GM12878 (cell line): ENCODE measurements at regions not wholly inside any gene's neighbourhood (a gene's known extent, or its start where the extent isn't known, plus 50 kb on each side); places are given as distances from the start of the nearest gene placed in this dataset.

ENCODE experiments used
- ATAC-seq: fragments of 200-7000 bp; cut with Tn5 transposase; 3 replicates; pipeline ENCODE4 v1.9.1; 2020; ENCODE audit warnings: mild to moderate bottlenecking, moderate library complexity
- BruUV-seq: library from RNA; stranded (reverse); fragments of 400-500 nt; replicated peaks from 2 replicates; lab custom pipeline; 2021; lab: Mats Ljungman, UMichigan
- CTCF ChIA-PET: fragments of 300-600 bp; sonication (Branson Sonifier 250); formaldehyde crosslinking; extraction: SDS; loops from one replicate; lab custom pipeline; 2021; ENCODE audit warnings: inconsistent platforms; lab: Yijun Ruan, JAX
- POLR2A ChIA-PET: fragments of 350-600 bp; formaldehyde crosslinking; extraction: SDS; loops from one replicate; lab custom pipeline; 2021; ENCODE audit warnings: inconsistent platforms; lab: Charles Lee
- RAD21 ChIA-PET: fragments of 300-600 bp; sonication (Branson Sonifier 250); formaldehyde crosslinking; loops from one replicate; lab custom pipeline; 2023; ENCODE audit warnings: antibody characterized with exemption; ENCODE audit not compliant: unreplicated experiment; lab: Charles Lee
- SMC1A ChIA-PET: fragments of 300-600 bp; sonication (Branson Sonifier 250); formaldehyde crosslinking; loops from one replicate; lab custom pipeline; 2023; ENCODE audit not compliant: unreplicated experiment, uncharacterized antibody; lab: Charles Lee
- DNase-seq: peaks from one replicate; pipeline ENCODE4 v3.0.0-alpha.2; 2011; ENCODE audit warnings: low read depth, low spot score
- FAIRE-seq: peaks from 3 replicates; lab custom pipeline; 2011; peaks lifted over from hg19 to GRCh38; lab: Jason Lieb, UNC
- H2AFZ ChIP-seq: 2 replicates; pipeline ENCODE4 v1.6.0; 2011; ENCODE audit warnings: low read depth, low read length, control low read depth; ENCODE audit not compliant: control insufficient read depth
- H3K27ac ChIP-seq: 2 replicates; pipeline ENCODE4 v1.5.1; 2011; ENCODE audit warnings: control low read depth; ENCODE audit not compliant: control insufficient read depth, insufficient read depth
- H3K27me3 ChIP-seq, 2 experiments: replicated peaks in 1 of 2; 2 replicates each; pipeline versions ENCODE4 v1.6.0 to v1.6.1; 2011; ENCODE audit warnings: low read length in 1 of 2; ENCODE audit not compliant: control insufficient read depth in 2 of 2, insufficient read depth in 2 of 2
- H3K36me3 ChIP-seq, 2 experiments: 2 replicates each; pipeline ENCODE4 v1.5.1; 2011; ENCODE audit warnings: low read length in 1 of 2; ENCODE audit not compliant: control insufficient read depth in 2 of 2, insufficient read depth in 2 of 2
- H3K4me1 ChIP-seq: 2 replicates; pipeline ENCODE4 v1.6.1; 2011; ENCODE audit warnings: mild to moderate bottlenecking, low read length, moderate library complexity, mixed read lengths; ENCODE audit not compliant: control insufficient read depth, insufficient read depth
- H3K4me2 ChIP-seq: 2 replicates; pipeline ENCODE4 v1.6.0; 2011; ENCODE audit warnings: control low read depth; ENCODE audit not compliant: control insufficient read depth, insufficient read depth
- H3K4me3 ChIP-seq: fragments of 200-600 bp; sonication (generic); 2 replicates; pipeline ENCODE4 v1.5.1; 2016
- H3K79me2 ChIP-seq: 2 replicates; pipeline ENCODE4 v1.6.0; 2011; ENCODE audit warnings: low read length; ENCODE audit not compliant: control insufficient read depth, insufficient read depth
- H3K9ac ChIP-seq: 2 replicates; pipeline ENCODE4 v1.8.0; 2011; ENCODE audit warnings: low read length, control low read depth, mixed read lengths; ENCODE audit not compliant: control insufficient read depth, insufficient read depth
- H3K9me3 ChIP-seq: replicated peaks from 3 replicates; pipeline ENCODE4 v1.5.1; 2011; ENCODE audit warnings: mild to moderate bottlenecking, low read length; ENCODE audit not compliant: control insufficient read depth, insufficient read depth
- H4K20me1 ChIP-seq: 2 replicates; pipeline ENCODE4 v1.6.0; 2011; ENCODE audit not compliant: control insufficient read depth, insufficient read depth
- CHD2 ChIP-seq: IDR thresholded peaks from 2 replicates; pipeline ENCODE4 v1.6.1; 2011; ENCODE audit warnings: low read depth, low read length, improper control_type of control experiment, borderline replicate concordance
- ELK1 ChIP-seq: IDR thresholded peaks from 2 replicates; pipeline ENCODE4 v1.6.1; 2012; ENCODE audit warnings: low read depth, low read length, improper control_type of control experiment
- EP300 ChIP-seq, 2 experiments: fragments of 150-350 bp in 1 of 2; IDR thresholded peaks; 2 replicates each; pipeline ENCODE4 v1.6.1; 2011 to 2012; ENCODE audit warnings: low read depth in 2 of 2, low read length in 2 of 2, borderline replicate concordance in 1 of 2, improper control_type of control experiment in 1 of 2, inconsistent platforms in 1 of 2; ENCODE audit not compliant: control insufficient read depth in 1 of 2
- ETV6 ChIP-seq, 2 experiments: fragments of 450-650 bp in 1 of 2; IDR thresholded peaks in 1 of 2; conservative IDR thresholded peaks in 1 of 2; 2 replicates each; pipeline ENCODE4 v1.6.1; 2014; ENCODE audit warnings: antibody characterized with exemption in 1 of 2, borderline replicate concordance in 1 of 2, low read depth in 1 of 2, mild to moderate bottlenecking in 1 of 2, moderate library complexity in 1 of 2
- IKZF1 ChIP-seq: fragments of 450-650 bp; conservative IDR thresholded peaks from 2 replicates; pipeline ENCODE4 v1.6.1; 2017; ENCODE audit warnings: antibody characterized with exemption, mild to moderate bottlenecking
- LARP7 ChIP-seq: fragments of 450-650 bp; IDR thresholded peaks from 2 replicates; pipeline ENCODE4 v1.6.1; 2017; ENCODE audit warnings: mild to moderate bottlenecking
- MTA3 ChIP-seq: IDR thresholded peaks from 2 replicates; pipeline ENCODE4 v1.6.1; 2012; ENCODE audit warnings: low read length, inconsistent platforms, borderline replicate concordance
- NR2F1 ChIP-seq: fragments of 450-650 bp; conservative IDR thresholded peaks from 2 replicates; pipeline ENCODE4 v1.6.1; 2017; ENCODE audit warnings: mild to moderate bottlenecking
- NRF1 ChIP-seq: conservative IDR thresholded peaks from 2 replicates; pipeline ENCODE4 v1.6.1; 2011; ENCODE audit warnings: mild to moderate bottlenecking, low read depth, low read length, improper control_type of control experiment
- SMAD1 ChIP-seq: fragments of 450-650 bp; IDR thresholded peaks from 2 replicates; pipeline ENCODE4 v1.6.1; 2018; ENCODE audit warnings: mild to moderate bottlenecking, low read depth; ENCODE audit not compliant: partially characterized antibody
- SMC3 ChIP-seq: IDR thresholded peaks from 2 replicates; pipeline ENCODE4 v1.6.1; 2011; ENCODE audit warnings: low read length, improper control_type of control experiment, borderline replicate concordance
- TAF1 ChIP-seq: IDR thresholded peaks from 2 replicates; pipeline ENCODE4 v1.6.1; 2011; ENCODE audit warnings: mild to moderate bottlenecking, low read depth, low read length, borderline replicate concordance
- YBX1 ChIP-seq: fragments of 450-650 bp; IDR thresholded peaks from 2 replicates; pipeline ENCODE4 v1.6.1; 2016; ENCODE audit warnings: antibody characterized with exemption
- ZNF24 ChIP-seq: fragments of 450-650 bp; IDR thresholded peaks from 2 replicates; pipeline ENCODE4 v1.6.1; 2017; ENCODE audit warnings: antibody characterized with exemption, mild to moderate bottlenecking
- WGBS: methylation state at CpG from one replicate; pipeline ENCODE4 v1.1.6; 2016; ENCODE audit warnings: low lambda C conversion rate; ENCODE audit not compliant: insufficient replicate concordance, insufficient coverage; ENCODE audit errors: missing lambda C conversion rate; 5-methylcytosine and 5-hydroxymethylcytosine counted together
- in situ Hi-C: fragments of 300-500 bp; cut with MboI; formaldehyde crosslinking; loops from 9 replicates; pipeline ENCODE4 v1.14.3; 2018; ENCODE audit warnings: mixed read lengths
- intact Hi-C: fragments of 100-400 bp; cut with micrococcal nuclease; formaldehyde crosslinking; loops from one replicate; pipeline ENCODE4 v1.14.2; 2022; ENCODE audit not compliant: unreplicated experiment

- 4% methylated on average over 2 of the region's 2 CpGs for WGBS
- no peak overlapping the region for H3K4me2 ChIP-seq
- H2AFZ ChIP-seq, result no peak overlapping the region
- SMC1A ChIA-PET, result no interaction called here
- no peaks in the 10 kb centered on the region for H3K9me3 ChIP-seq
- CTCF ChIA-PET, result no interaction called here
- POLR2A ChIA-PET, result no interaction called here
- in situ Hi-C loops, result no loop called here
- ATAC-seq, result no peak
- no peaks in the 10 kb centered on the region for H3K4me1 ChIP-seq
- TF ChIP-seq YBX1 (no peak), TAF1 (no peak), SMAD1 (no peak), CHD2 (no peak), SMC3 (no peak), IKZF1 (no peak), ETV6 (conservative IDR thresholded peaks at IDR 0.05 in 1 of 2, IDR thresholded peaks at IDR 0.05 in 1 of 2; ENCODE audit: borderline replicate concordance in 1 of 2, low read depth in 1 of 2) (no peak), EP300 (IDR thresholded peaks at IDR 0.05; ENCODE audit: borderline replicate concordance in 1 of 2, control insufficient read depth in 1 of 2, low read depth in 2 of 2, low read length in 2 of 2) (no peak), MTA3 (no peak), ZNF24 (no peak), NRF1 (no peak), LARP7 (no peak), NR2F1 (no peak), ELK1 (no peak)
- H3K79me2 ChIP-seq, result no peaks in the 10 kb centered on the region
- no peak for DNase-seq
- H3K27me3 ChIP-seq, result no peaks in the 10 kb centered on the region
- no peaks in the 10 kb centered on the region for H3K36me3 ChIP-seq
- intact Hi-C loops, result no loop called here
- H3K4me3 ChIP-seq, result no peak overlapping the region
- RAD21 ChIA-PET, result no interaction called here
- no TSS peak for BruUV-seq
- no peaks in the 10 kb centered on the region for H4K20me1 ChIP-seq
- no peak overlapping the region for H3K9ac ChIP-seq
- no peak for FAIRE-seq
- no peak overlapping the region for H3K27ac ChIP-seq
These were observed 345.4 kb downstream of the NEBL start for GRCh38 chr10:20551761-20552160.
